ENCODE measurements at regions not wholly inside any gene's neighbourhood (a gene's known extent, or its start where the extent isn't known, plus 50 kb on each side); places are given as distances from the start of the nearest gene placed in this dataset. TPM values are rescaled to one million over a fixed set of nuclear protein-coding genes. Genes with fewer than 3 reads are reported as not detected.

DNA sequence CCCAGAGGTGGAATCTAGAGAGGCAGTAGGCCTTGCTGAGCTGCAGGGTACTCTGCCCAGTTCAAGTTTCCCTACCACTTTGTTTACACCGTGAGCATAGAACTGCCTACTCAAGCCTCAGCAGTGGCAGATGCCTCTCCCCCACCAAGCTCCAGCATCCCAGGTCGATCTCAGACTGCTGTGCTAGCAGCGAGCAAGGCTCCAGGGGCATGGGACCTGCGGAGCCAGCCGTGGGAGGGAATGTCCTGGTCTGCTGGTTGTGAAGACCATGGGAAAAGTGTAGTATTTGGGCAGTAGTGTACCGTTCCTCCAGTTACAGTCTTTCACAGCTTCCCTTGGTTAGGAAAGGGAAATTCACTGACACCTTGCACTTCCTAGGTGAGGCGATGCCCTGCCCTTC is 50.6 kb upstream of the FSIP2 start (continued):
- no peak for TF ChIP-seq FOSL1 (IDR thresholded peaks at IDR 0.05; ENCODE audit: insufficient read depth, low read depth, low read length)
- TF ChIP-seq SIX5 (IDR thresholded peaks at IDR 0.05; ENCODE audit: low read depth, low read length): no peak
- no peak for TF ChIP-seq CREB1 (IDR thresholded peaks at IDR 0.05)
- TF ChIP-seq ASH2L (IDR thresholded peaks at IDR 0.05; ENCODE audit: low read length): no peak

Small RNAs in the stretch of these regions (small RNA-seq; reads per million reads assigned to genes)
- gene RF00096 (ENCODE audit: insufficient read depth): not detected

Measured in H1 (cell line).